GM04503 (cell line): ENCODE measurements at regions not wholly inside any gene's neighbourhood (a gene's known extent, or its start where the extent isn't known, plus 50 kb on each side); places are given as distances from the start of the nearest gene placed in this dataset.
"Not testable (repeated sequence)": the region's sequence is repeated elsewhere in the genome, so short reads cannot be mapped to it uniquely, and the experiment has no call there.

Experiments
- DNase-seq: peaks from one replicate; pipeline ENCODE4 v3.0.0-alpha.2; 2012; ENCODE audit warnings: low read depth

GRCh38 chr6:53446151-53446550 lies 97.4 kb upstream of the ELOVL5 start:
- DNase-seq = no peak

GRCh38 chr6:53441761-53442160 lies 93.0 kb upstream of the ELOVL5 start:
- no peak for DNase-seq

GRCh38 chr6:53441035-53441493 lies 92.3 kb upstream of the ELOVL5 start:
- no peak for DNase-seq

GRCh38 chr6:53440336-53440945 lies 91.7 kb upstream of the ELOVL5 start:
- DNase-seq = no peak

GRCh38 chr6:53439556-53439955 lies 90.8 kb upstream of the ELOVL5 start:
- DNase-seq = peak; percentile 55

GRCh38 chr6:53437557-53438202 lies 88.9 kb upstream of the ELOVL5 start:
- DNase-seq = peak; percentile 54

- no peak for DNase-seq
These were observed 88.0 kb upstream of the ELOVL5 start for GRCh38 chr6:53436526-53437303.

- DNase-seq = no peak
These were observed 85.2 kb upstream of the ELOVL5 start for GRCh38 chr6:53433951-53434285.

- no peak for DNase-seq
These were observed 84.7 kb upstream of the ELOVL5 start for GRCh38 chr6:53433261-53433950.

GRCh38 chr6:53432318-53433161 lies 83.8 kb upstream of the ELOVL5 start:
- no peak for DNase-seq

- DNase-seq = no peak
These were observed 83.0 kb upstream of the ELOVL5 start for GRCh38 chr6:53431704-53432103.

- no peak for DNase-seq
These were observed 80.7 kb upstream of the ELOVL5 start for GRCh38 chr6:53429401-53429800.

- no peak for DNase-seq
These were observed 80.1 kb upstream of the ELOVL5 start for GRCh38 chr6:53428886-53429285.

- no peak for DNase-seq
These were observed 78.0 kb upstream of the ELOVL5 start for GRCh38 chr6:53426667-53427270.

GRCh38 chr6:53426117-53426516 lies 77.4 kb upstream of the ELOVL5 start:
- DNase-seq = no peak

- DNase-seq = no peak
These were observed 76.4 kb upstream of the ELOVL5 start for GRCh38 chr6:53424976-53425718.

- DNase-seq = no peak
These were observed 75.5 kb upstream of the ELOVL5 start for GRCh38 chr6:53424300-53424699.

GRCh38 chr6:53423560-53423959 lies 74.8 kb upstream of the ELOVL5 start:
- DNase-seq = not testable (repeated sequence)

GRCh38 chr6:53419026-53419425 lies 70.3 kb upstream of the ELOVL5 start:
- no peak for DNase-seq

GRCh38 chr6:53418288-53418687 lies 69.5 kb upstream of the ELOVL5 start:
- DNase-seq = no peak

GRCh38 chr6:53417141-53417540 lies 68.4 kb upstream of the ELOVL5 start:
- DNase-seq = no peak
